ENCODE measurements at regions not wholly inside any gene's neighbourhood (a gene's known extent, or its start where the extent isn't known, plus 50 kb on each side); places are given as distances from the start of the nearest gene placed in this dataset.
"Not testable (repeated sequence)": the region's sequence is repeated elsewhere in the genome, so short reads cannot be mapped to it uniquely, and the experiment has no call there.

DNA sequence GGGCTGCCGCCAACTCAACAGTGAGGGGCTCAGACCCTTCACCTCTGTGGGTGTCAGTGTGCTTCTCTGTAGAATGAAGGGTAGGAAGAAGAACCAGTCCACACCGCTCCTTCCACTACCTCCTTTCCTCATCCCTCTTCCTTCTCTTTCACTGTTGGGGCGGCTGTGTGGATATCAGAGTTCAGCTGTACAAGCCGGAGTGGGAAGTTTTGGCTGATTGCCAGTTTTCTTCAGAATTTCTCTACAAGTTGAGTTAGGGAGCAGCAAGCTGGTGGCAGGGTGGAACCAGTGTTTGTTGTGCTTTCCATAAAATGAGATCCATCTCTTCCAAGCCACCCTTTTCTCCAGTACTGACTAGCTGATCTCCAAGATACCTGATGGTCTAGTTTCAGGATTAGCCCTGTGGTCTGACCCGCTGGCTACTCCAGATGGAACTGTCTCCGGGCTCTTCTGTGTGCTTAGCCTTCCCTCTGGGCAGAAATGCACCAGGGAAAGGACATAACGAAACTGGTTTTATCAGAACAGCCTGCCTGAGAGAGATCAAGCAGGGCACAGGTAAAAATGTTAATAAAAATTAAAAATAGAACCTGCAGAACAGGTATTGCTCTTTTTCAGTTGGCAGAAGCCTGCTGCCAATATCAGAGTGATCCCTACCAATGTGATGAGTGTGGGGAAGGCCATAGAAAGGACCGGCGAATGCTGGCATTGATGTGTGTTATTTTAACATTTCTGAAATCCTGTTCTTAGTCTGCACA lies 169.9 kb upstream of the TSC22D2 start:
- H3K9me3 ChIP-seq (ENCODE audit: control insufficient read depth in 2 of 2, low read length in 2 of 2) = no peaks in the 10 kb centered on the region
- peak overlapping the region in 1 of 2 donors; percentile 18 for H3K9ac ChIP-seq (ENCODE audit: low read depth in 1 of 2, low read length in 2 of 2)
- no peaks in the 10 kb centered on the region for H3K36me3 ChIP-seq (ENCODE audit: control insufficient read depth in 2 of 2, insufficient read depth in 2 of 2, low read length in 2 of 2)
- peak overlapping the region in 1 of 2 donors; percentile 32 for H3K4me3 ChIP-seq (ENCODE audit: low read length in 2 of 2)
- no peak overlapping the region for H3K27ac ChIP-seq (ENCODE audit: low read depth in 2 of 2, low read length in 2 of 2)
- peaks cover 11 to 17% of the 10 kb centered on the region in 2 donors for H3K4me1 ChIP-seq (ENCODE audit: control insufficient read depth in 2 of 2, insufficient read depth in 2 of 2, low read length in 2 of 2)
- no peaks in the 10 kb centered on the region for H3K27me3 ChIP-seq (ENCODE audit: control insufficient read depth in 2 of 2, insufficient read depth in 2 of 2, low read length in 2 of 2)

DNA sequence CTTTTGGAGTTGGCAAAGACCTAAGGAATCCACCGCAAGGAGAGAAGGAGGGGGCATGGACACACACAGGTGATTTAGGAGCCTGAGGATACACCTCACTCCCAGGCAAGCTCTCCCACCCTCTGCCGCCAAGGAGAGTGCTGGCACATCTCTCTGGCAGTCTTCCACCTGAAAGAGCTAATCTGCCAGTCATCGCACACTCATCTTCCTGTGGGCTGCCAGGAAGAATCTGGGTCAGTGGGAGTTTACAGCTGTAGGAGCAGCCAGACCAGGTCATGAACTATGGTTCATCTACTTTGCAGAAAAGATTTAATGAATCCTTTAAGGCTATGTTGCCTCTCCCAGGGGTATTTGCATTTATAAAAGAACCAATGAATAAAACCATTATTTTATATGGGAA lies 170.6 kb upstream of the TSC22D2 start:
- H3K4me1 ChIP-seq (ENCODE audit: control insufficient read depth in 2 of 2, insufficient read depth in 2 of 2, low read length in 2 of 2) = peaks cover 11 to 17% of the 10 kb centered on the region in 2 donors
- H3K27ac ChIP-seq (ENCODE audit: low read depth in 2 of 2, low read length in 2 of 2) = no peak overlapping the region

DNA sequence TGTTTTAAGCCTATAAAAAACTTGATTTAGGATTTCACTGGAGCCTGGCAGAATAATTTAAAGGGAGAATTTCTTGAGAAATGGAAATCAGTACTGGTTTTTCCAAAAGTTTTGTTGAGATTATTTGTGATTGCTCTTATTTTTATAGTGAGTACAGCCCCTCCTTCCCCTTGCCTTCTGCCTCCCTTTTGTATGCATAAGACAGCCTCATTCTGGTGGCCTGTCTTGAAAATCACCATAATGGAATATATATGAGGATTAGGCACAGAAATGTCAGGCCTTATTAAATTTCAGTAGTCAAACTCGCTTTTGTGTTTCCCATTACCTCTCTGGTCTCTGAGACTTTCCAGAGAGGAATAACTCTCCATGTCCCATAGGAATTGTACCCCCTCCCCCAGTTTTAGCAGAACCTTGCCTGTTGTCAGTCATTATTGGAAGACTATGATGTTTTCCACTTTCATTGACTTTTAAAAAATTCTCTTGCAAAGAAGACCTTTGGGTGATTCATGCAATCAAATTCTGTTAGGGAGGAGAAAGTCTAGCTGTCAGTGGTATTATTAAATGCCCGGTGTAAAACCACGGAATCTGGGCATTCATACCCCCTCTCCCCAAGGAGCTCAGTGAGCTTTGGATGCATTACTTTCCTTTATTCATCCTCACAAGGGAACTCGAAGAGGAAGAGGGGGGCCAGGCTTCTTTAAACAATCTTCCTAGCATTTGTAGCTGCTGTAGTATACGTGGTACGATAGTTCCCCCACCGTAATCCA lies 171.6 kb upstream of the TSC22D2 start:
- H3K27ac ChIP-seq (ENCODE audit: low read depth in 2 of 2, low read length in 2 of 2) = peak overlapping the region; percentile 32 to 38
- no peaks in the 10 kb centered on the region for H3K9me3 ChIP-seq (ENCODE audit: control insufficient read depth in 2 of 2, low read length in 2 of 2)
- H3K27me3 ChIP-seq (ENCODE audit: control insufficient read depth in 2 of 2, insufficient read depth in 2 of 2, low read length in 2 of 2) = no peaks in the 10 kb centered on the region
- no peaks in the 10 kb centered on the region for H3K36me3 ChIP-seq (ENCODE audit: control insufficient read depth in 2 of 2, insufficient read depth in 2 of 2, low read length in 2 of 2)
- no peak overlapping the region for H3K9ac ChIP-seq (ENCODE audit: low read depth in 1 of 2, low read length in 2 of 2)
- peaks cover 11 to 17% of the 10 kb centered on the region in 2 donors for H3K4me1 ChIP-seq (ENCODE audit: control insufficient read depth in 2 of 2, insufficient read depth in 2 of 2, low read length in 2 of 2)
- no peak overlapping the region for H3K4me3 ChIP-seq (ENCODE audit: low read length in 2 of 2)

More for the DNA sequence above, 170.6 kb upstream of the TSC22D2 start:
- Histone ChIP-seq H3K36me3 (ENCODE audit: control insufficient read depth in 2 of 2, insufficient read depth in 2 of 2, low read length in 2 of 2) (no peaks in the 10 kb centered on the region), H3K27me3 (ENCODE audit: control insufficient read depth in 2 of 2, insufficient read depth in 2 of 2, low read length in 2 of 2) (no peaks in the 10 kb centered on the region), H3K9ac (ENCODE audit: low read depth in 1 of 2, low read length in 2 of 2) (no peak overlapping the region), H3K9me3 (ENCODE audit: control insufficient read depth in 2 of 2, low read length in 2 of 2) (no peaks in the 10 kb centered on the region), H3K4me3 (ENCODE audit: low read length in 2 of 2) (no peak overlapping the region)

DNA sequence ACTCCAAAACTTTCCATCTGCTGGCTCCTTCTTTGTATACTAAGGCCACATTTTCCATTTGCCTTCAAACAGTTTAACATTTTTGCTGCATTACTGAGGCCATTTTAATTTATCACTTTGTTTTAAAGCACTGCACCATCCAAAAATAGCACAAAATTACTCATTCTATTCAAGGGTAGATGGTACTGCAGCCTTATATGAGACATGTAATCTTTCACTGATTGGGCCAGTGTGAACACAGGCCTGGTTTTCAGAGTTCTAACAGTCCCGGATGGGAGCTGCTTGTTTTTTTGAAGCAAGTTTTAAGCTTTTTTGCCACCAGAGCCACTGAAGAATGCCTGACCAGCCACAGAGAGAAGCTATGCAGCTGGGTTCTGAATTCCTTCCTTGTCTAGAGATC lies 172.3 kb upstream of the TSC22D2 start:
- Histone ChIP-seq H3K27ac (ENCODE audit: low read depth in 2 of 2, low read length in 2 of 2) (peak overlapping the region in 1 of 2 donors; percentile 38), H3K4me3 (ENCODE audit: low read length in 2 of 2) (no peak overlapping the region), H3K27me3 (ENCODE audit: control insufficient read depth in 2 of 2, insufficient read depth in 2 of 2, low read length in 2 of 2) (no peaks in the 10 kb centered on the region), H3K4me1 (ENCODE audit: control insufficient read depth in 2 of 2, insufficient read depth in 2 of 2, low read length in 2 of 2) (peaks cover 11 to 17% of the 10 kb centered on the region in 2 donors), H3K9ac (ENCODE audit: low read depth in 1 of 2, low read length in 2 of 2) (no peak overlapping the region), H3K9me3 (ENCODE audit: control insufficient read depth in 2 of 2, low read length in 2 of 2) (no peaks in the 10 kb centered on the region), H3K36me3 (ENCODE audit: control insufficient read depth in 2 of 2, insufficient read depth in 2 of 2, low read length in 2 of 2) (no peaks in the 10 kb centered on the region)

DNA sequence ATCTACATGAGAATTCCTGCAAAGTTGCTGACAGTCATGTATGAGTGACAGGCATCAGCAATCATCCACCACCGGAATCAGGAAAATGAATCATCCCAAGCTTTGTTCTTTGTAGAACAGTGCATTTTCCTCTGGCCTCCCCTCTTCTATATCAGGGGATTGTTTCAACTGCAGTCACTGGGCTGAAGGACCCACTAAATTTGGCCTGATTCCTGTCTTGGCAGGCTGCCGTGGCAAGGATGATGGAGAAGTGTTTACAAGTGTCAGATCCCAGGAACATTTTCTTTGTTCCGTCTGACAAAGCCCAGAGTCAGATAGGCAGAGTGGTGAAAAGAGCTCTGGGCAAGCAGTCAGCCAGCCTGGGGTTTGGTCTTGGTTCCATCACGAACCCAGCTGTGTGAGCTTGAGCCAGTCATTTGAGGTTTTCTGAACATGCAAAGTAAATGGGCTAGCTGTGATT lies 175.1 kb upstream of the TSC22D2 start:
- Histone ChIP-seq H3K27me3 (ENCODE audit: control insufficient read depth in 2 of 2, insufficient read depth in 2 of 2, low read length in 2 of 2) (no peaks in the 10 kb centered on the region), H3K9ac (ENCODE audit: low read depth in 1 of 2, low read length in 2 of 2) (no peak overlapping the region), H3K4me1 (ENCODE audit: control insufficient read depth in 2 of 2, insufficient read depth in 2 of 2, low read length in 2 of 2) (peaks cover 4% of the 10 kb centered on the region in 2 donors), H3K27ac (ENCODE audit: low read depth in 2 of 2, low read length in 2 of 2) (no peak overlapping the region), H3K36me3 (ENCODE audit: control insufficient read depth in 2 of 2, insufficient read depth in 2 of 2, low read length in 2 of 2) (no peaks in the 10 kb centered on the region), H3K4me3 (ENCODE audit: low read length in 2 of 2) (no peak overlapping the region), H3K9me3 (ENCODE audit: control insufficient read depth in 2 of 2, low read length in 2 of 2) (no peaks in the 10 kb centered on the region)

DNA sequence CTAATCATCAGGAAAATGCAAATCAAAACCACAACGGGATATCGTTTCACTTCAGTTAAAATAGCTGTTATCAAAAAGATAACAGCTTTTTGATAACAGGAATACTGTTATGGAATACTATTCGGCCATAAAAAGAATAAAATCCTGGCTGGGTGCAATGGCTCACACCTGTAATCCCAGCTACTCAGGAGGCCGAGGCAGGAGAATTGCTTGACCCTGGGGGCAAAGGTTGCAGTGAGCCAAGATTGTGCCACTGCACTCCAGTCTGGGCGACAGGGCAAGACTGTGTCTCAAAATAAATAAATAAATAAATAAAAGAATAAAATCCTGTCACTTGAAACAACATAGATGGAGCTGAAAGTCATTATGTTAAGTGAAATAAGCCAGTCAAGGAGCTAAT lies 178.1 kb upstream of the TSC22D2 start:
- H3K27me3 ChIP-seq (ENCODE audit: control insufficient read depth in 2 of 2, insufficient read depth in 2 of 2, low read length in 2 of 2) = no peaks in the 10 kb centered on the region
- no peaks in the 10 kb centered on the region for H3K9me3 ChIP-seq (ENCODE audit: control insufficient read depth in 2 of 2, low read length in 2 of 2)
- no peaks in the 10 kb centered on the region for H3K36me3 ChIP-seq (ENCODE audit: control insufficient read depth in 2 of 2, insufficient read depth in 2 of 2, low read length in 2 of 2)
- H3K9ac ChIP-seq (ENCODE audit: low read depth in 1 of 2, low read length in 2 of 2) = no peak overlapping the region
- H3K4me3 ChIP-seq (ENCODE audit: low read length in 2 of 2) = no peak overlapping the region
- H3K4me1 ChIP-seq (ENCODE audit: control insufficient read depth in 2 of 2, insufficient read depth in 2 of 2, low read length in 2 of 2) = peaks cover 0 to 2% of the 10 kb centered on the region in 2 donors
- H3K27ac ChIP-seq (ENCODE audit: low read depth in 2 of 2, low read length in 2 of 2) = no peak overlapping the region

DNA sequence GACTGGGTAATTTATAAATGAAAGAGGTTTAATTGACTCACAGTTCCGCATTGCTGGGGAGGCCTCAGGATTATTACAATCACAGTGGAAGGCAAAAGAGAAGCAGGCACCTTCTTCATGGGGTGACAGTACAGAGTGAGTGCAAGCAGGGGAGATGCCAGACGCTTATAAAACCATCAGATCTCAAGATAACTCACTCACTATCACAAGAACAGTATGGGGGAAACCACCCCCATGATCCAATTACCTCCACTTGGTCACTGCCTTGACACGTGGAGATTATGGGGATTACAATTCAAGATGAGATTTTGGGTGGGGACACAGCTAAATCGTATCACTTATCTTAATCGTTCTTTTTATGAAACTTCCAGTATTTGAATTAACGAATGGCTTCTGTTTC lies 179.5 kb upstream of the TSC22D2 start:
- H3K27ac ChIP-seq (ENCODE audit: low read depth in 2 of 2, low read length in 2 of 2); H3K36me3 ChIP-seq (ENCODE audit: control insufficient read depth in 2 of 2, insufficient read depth in 2 of 2, low read length in 2 of 2); H3K4me1 ChIP-seq (ENCODE audit: control insufficient read depth in 2 of 2, insufficient read depth in 2 of 2, low read length in 2 of 2); H3K27me3 ChIP-seq (ENCODE audit: control insufficient read depth in 2 of 2, insufficient read depth in 2 of 2, low read length in 2 of 2); H3K9me3 ChIP-seq (ENCODE audit: control insufficient read depth in 2 of 2, low read length in 2 of 2); H3K4me3 ChIP-seq (ENCODE audit: low read length in 2 of 2); H3K9ac ChIP-seq (ENCODE audit: low read depth in 1 of 2, low read length in 2 of 2): not testable (repeated sequence)

DNA sequence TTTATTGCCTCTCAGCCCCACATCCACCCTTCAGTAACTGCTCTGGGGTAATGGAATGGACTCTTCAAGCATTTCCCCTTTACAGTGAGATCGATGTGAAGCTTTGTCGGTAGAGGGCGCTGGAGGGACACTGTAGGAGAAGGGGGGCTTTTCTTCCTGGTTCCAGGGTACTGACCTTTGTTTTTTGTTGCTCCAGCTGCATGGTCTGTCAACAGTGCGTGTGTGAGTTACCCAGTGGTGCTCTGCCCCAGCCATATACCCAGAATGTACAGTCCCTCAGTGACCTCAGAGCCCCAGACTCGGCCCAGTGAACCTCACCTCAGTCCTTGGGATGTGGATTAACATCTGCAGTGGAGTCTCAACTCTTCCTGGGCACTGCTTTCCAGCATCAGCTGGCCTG lies 180.3 kb upstream of the TSC22D2 start:
- no peak overlapping the region for H3K27ac ChIP-seq (ENCODE audit: low read depth in 2 of 2, low read length in 2 of 2)
- no peaks in the 10 kb centered on the region for H3K27me3 ChIP-seq (ENCODE audit: control insufficient read depth in 2 of 2, insufficient read depth in 2 of 2, low read length in 2 of 2)
- H3K4me3 ChIP-seq (ENCODE audit: low read length in 2 of 2) = no peak overlapping the region
- no peaks in the 10 kb centered on the region for H3K36me3 ChIP-seq (ENCODE audit: control insufficient read depth in 2 of 2, insufficient read depth in 2 of 2, low read length in 2 of 2)
- H3K9me3 ChIP-seq (ENCODE audit: control insufficient read depth in 2 of 2, low read length in 2 of 2) = no peaks in the 10 kb centered on the region
- H3K4me1 ChIP-seq (ENCODE audit: control insufficient read depth in 2 of 2, insufficient read depth in 2 of 2, low read length in 2 of 2) = peaks cover 0 to 2% of the 10 kb centered on the region in 2 donors
- H3K9ac ChIP-seq (ENCODE audit: low read depth in 1 of 2, low read length in 2 of 2) = no peak overlapping the region

DNA sequence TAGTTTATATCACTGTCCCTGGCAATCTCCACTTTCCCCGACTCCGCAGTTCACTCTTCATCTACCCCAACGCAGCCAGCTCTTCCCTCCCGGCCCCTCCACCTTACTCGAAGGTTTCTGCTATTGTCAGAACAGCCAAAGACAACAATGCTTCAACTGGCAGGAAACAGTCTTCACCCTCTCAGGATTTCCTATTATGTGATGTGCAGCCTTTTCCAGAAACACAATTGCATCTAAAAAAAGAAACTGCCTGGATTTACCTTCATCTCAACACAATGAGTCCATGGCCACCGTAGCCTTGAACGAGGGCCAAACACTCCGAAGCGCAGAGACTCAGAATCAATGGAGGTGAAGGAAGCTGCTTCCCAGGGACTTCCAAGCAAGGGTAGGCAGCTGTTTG lies 182.1 kb upstream of the TSC22D2 start:
- Histone ChIP-seq H3K36me3 (ENCODE audit: control insufficient read depth in 2 of 2, insufficient read depth in 2 of 2, low read length in 2 of 2) (no peaks in the 10 kb centered on the region), H3K4me1 (ENCODE audit: control insufficient read depth in 2 of 2, insufficient read depth in 2 of 2, low read length in 2 of 2) (peaks cover 2% of the 10 kb centered on the region in 2 donors), H3K4me3 (ENCODE audit: low read length in 2 of 2) (no peak overlapping the region), H3K27ac (ENCODE audit: low read depth in 2 of 2, low read length in 2 of 2) (no peak overlapping the region), H3K9ac (ENCODE audit: low read depth in 1 of 2, low read length in 2 of 2) (no peak overlapping the region), H3K27me3 (ENCODE audit: control insufficient read depth in 2 of 2, insufficient read depth in 2 of 2, low read length in 2 of 2) (peaks cover 2 to 7% of the 10 kb centered on the region in 2 donors), H3K9me3 (ENCODE audit: control insufficient read depth in 2 of 2, low read length in 2 of 2) (no peaks in the 10 kb centered on the region)

DNA sequence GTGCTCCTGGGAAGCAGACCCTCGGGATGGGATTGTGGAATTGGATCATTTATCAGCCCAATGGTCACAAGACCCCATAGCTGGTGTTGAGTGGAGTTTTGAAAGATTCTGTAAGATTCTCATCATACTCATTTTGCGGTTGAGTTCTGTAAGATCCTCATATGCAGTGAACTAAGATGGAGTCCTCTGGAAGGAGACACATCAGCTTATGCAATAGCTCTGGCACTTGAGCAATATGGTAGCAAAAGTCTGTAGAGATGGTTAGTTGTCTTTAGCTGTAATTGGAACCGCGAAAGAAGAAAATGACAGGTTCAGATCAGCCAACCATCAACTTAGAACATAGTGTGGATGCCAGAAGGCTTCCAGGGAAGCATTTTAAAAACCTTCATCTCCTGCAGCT lies 184.5 kb upstream of the TSC22D2 start:
- Histone ChIP-seq H3K36me3 (ENCODE audit: control insufficient read depth in 2 of 2, insufficient read depth in 2 of 2, low read length in 2 of 2) (no peaks in the 10 kb centered on the region), H3K27ac (ENCODE audit: low read depth in 2 of 2, low read length in 2 of 2) (no peak overlapping the region), H3K27me3 (ENCODE audit: control insufficient read depth in 2 of 2, insufficient read depth in 2 of 2, low read length in 2 of 2) (peaks cover 5 to 9% of the 10 kb centered on the region in 2 donors), H3K9me3 (ENCODE audit: control insufficient read depth in 2 of 2, low read length in 2 of 2) (no peaks in the 10 kb centered on the region), H3K4me3 (ENCODE audit: low read length in 2 of 2) (no peak overlapping the region), H3K4me1 (ENCODE audit: control insufficient read depth in 2 of 2, insufficient read depth in 2 of 2, low read length in 2 of 2) (peaks cover 2% of the 10 kb centered on the region in 2 donors), H3K9ac (ENCODE audit: low read depth in 1 of 2, low read length in 2 of 2) (no peak overlapping the region)
